CD14-positive monocyte (primary cell): ENCODE measurements at regions not wholly inside any gene's neighbourhood (a gene's known extent, or its start where the extent isn't known, plus 50 kb on each side); places are given as distances from the start of the nearest gene placed in this dataset.

ENCODE experiments used
- DNase-seq, 3 donors: peaks; one replicate each; pipeline ENCODE4 v3.0.0-alpha.2; 2011 to 2022
- H2AFZ ChIP-seq: 2 replicates; pipeline ENCODE4 v1.6.0; 2012; ENCODE audit warnings: mild to moderate bottlenecking, low read depth, low read length, inconsistent platforms; ENCODE audit not compliant: insufficient read depth, poor library complexity, severe bottlenecking
- H3K27ac ChIP-seq, 2 donors: 1 replicate in 1 of 2; 2 replicates in 1 of 2; pipeline ENCODE4 v1.5.1; 2012 to 2013; ENCODE audit warnings: low read length in 2 of 2, control low read depth in 1 of 2, inconsistent platforms in 1 of 2, low read depth in 1 of 2, mild to moderate bottlenecking in 1 of 2
- H3K27me3 ChIP-seq, 2 donors: one replicate each; pipeline versions ENCODE4 v1.6.0 to v1.6.1; 2011 to 2013; ENCODE audit warnings: low read length in 2 of 2; ENCODE audit not compliant: control insufficient read depth in 2 of 2, insufficient read depth in 2 of 2
- H3K36me3 ChIP-seq, 2 donors: replicated peaks in 1 of 2; 1 replicate in 1 of 2; 2 replicates in 1 of 2; pipeline versions ENCODE4 v1.5.1 to v1.6.1; 2012 to 2013; ENCODE audit warnings: low read length in 2 of 2, control low read depth in 1 of 2, inconsistent platforms in 1 of 2, mild to moderate bottlenecking in 1 of 2; ENCODE audit not compliant: insufficient read depth in 2 of 2, control insufficient read depth in 1 of 2
- H3K4me1 ChIP-seq, 2 donors: 1 replicate in 1 of 2; 2 replicates in 1 of 2; pipeline versions ENCODE4 v1.5.1 to v1.6.1; 2012 to 2013; ENCODE audit warnings: low read length in 2 of 2, control low read depth in 1 of 2, inconsistent platforms in 1 of 2, mild to moderate bottlenecking in 1 of 2, moderate library complexity in 1 of 2; ENCODE audit not compliant: insufficient read depth in 2 of 2, control insufficient read depth in 1 of 2
- H3K4me2 ChIP-seq: replicated peaks from 2 replicates; pipeline ENCODE3; 2012; ENCODE audit warnings: low read length, moderate library complexity, mild to moderate bottlenecking; ENCODE audit not compliant: poor library complexity, severe bottlenecking; ENCODE audit errors: extremely low read depth
- H3K4me3 ChIP-seq, 3 experiments: fragments of 200-600 bp in 1 of 3; sonication (generic) in 1 of 3; replicated peaks in 1 of 3; 1 replicate in 2 of 3; 2 replicates in 1 of 3; pipeline ENCODE4 v1.5.1; 2011 to 2013; ENCODE audit warnings: low read length in 3 of 3, mild to moderate bottlenecking in 3 of 3, control low read depth in 2 of 3, low read depth in 2 of 3, inconsistent platforms in 1 of 3, moderate library complexity in 1 of 3
- H3K79me2 ChIP-seq: 2 replicates; pipeline ENCODE4 v1.6.0; 2012; ENCODE audit warnings: mild to moderate bottlenecking, control low read depth, inconsistent platforms, low read length, moderate library complexity; ENCODE audit not compliant: insufficient read depth
- H3K9ac ChIP-seq: 2 replicates; pipeline ENCODE4 v1.6.0; 2017; ENCODE audit warnings: low read length, mild to moderate bottlenecking; ENCODE audit not compliant: insufficient read depth, poor library complexity, severe bottlenecking
- H3K9me3 ChIP-seq, 2 donors: replicated peaks in 1 of 2; 1 replicate in 1 of 2; 2 replicates in 1 of 2; pipeline versions ENCODE4 v1.5.1 to v1.6.1; 2012 to 2013; ENCODE audit warnings: low read length in 2 of 2, control low read depth in 1 of 2; ENCODE audit not compliant: control insufficient read depth in 1 of 2, insufficient read depth in 1 of 2
- H4K20me1 ChIP-seq: 2 replicates; pipeline ENCODE4 v1.6.0; 2012; ENCODE audit warnings: mild to moderate bottlenecking, low read length, control low read depth, moderate library complexity; ENCODE audit not compliant: insufficient read depth
- H3K27ac Mint-ChIP-seq, 7 donors: one replicate each; pipeline ENCODE4 v1.8.0; 2020; ENCODE audit warnings: mild to moderate bottlenecking in 7 of 7, mixed read lengths in 7 of 7, moderate library complexity in 6 of 7, inconsistent platforms in 2 of 7
- H3K27me3 Mint-ChIP-seq, 3 donors: one replicate each; pipeline ENCODE4 v1.8.0; 2021 to 2022; ENCODE audit warnings: low read depth in 3 of 3, mild to moderate bottlenecking in 3 of 3, mixed read lengths in 3 of 3, moderate library complexity in 3 of 3, inconsistent platforms in 1 of 3
- H3K36me3 Mint-ChIP-seq, 2 donors: one replicate each; pipeline ENCODE4 v1.8.0; 2020; ENCODE audit warnings: mixed read lengths in 2 of 2, inconsistent platforms in 1 of 2, mild to moderate bottlenecking in 1 of 2
- H3K4me1 Mint-ChIP-seq: one replicate; pipeline ENCODE4 v1.8.0; 2020; ENCODE audit warnings: mild to moderate bottlenecking, mixed read lengths
- H3K4me3 Mint-ChIP-seq, 2 donors: one replicate each; pipeline ENCODE4 v1.8.0; 2020; ENCODE audit warnings: mild to moderate bottlenecking in 2 of 2, mixed read lengths in 2 of 2, moderate library complexity in 1 of 2
- H3K9me3 Mint-ChIP-seq, 7 donors: one replicate each; pipeline ENCODE4 v1.8.0; 2020 to 2022; ENCODE audit warnings: mixed read lengths in 7 of 7, mild to moderate bottlenecking in 6 of 7, moderate library complexity in 6 of 7, inconsistent platforms in 2 of 7
- CTCF ChIP-seq: fragments of 200-600 bp; IDR thresholded peaks from one replicate; pipeline ENCODE4 v1.8.0; 2022; ENCODE audit warnings: antibody characterized with exemption, mild to moderate bottlenecking
- WGBS: methylation state at CpG from one replicate; pipeline ENCODE4 v1.1.5; 2013; ENCODE audit warnings: missing lambda C conversion rate; ENCODE audit not compliant: insufficient coverage; 5-methylcytosine and 5-hydroxymethylcytosine counted together
- intact Hi-C, 2 donors: fragments of 100-400 bp; cut with micrococcal nuclease; formaldehyde crosslinking; loops; one replicate each; pipeline versions ENCODE4 v1.15.0 to v1.15.1; 2023

DNA sequence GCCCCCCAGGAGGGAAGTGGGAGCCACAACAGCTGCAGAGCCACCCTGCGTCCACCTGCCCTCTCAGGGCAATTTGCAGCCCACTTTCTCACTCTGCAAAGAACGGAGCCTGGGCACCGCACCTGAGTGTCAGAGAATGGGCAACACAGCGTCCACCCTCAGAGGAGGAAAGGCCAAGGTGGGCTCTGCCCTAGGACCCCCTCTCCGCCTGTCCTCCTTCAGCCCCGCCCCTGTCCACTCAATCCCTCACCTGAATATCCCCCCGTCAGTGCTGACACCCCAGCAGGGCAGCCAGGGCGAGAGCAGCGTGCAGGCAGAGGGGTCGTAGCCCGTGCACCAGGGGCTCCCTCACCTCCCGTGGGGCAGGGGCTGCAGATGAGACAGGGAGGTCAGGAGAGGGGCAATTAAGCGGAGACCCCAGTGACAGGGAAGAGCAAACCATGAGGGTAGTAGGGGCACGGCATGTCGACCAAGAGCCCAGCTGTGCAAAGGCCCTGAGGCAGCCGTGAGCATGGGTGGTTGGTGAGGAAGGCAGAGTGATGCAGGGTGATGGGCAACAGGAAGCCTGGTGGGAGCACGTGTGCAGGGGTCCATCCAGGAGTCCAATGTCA, 140.3 kb downstream of the OLFM1 start:
- WGBS: 87% methylated on average over 14 of the region's 17 CpGs
- H4K20me1 ChIP-seq: no peaks in the 10 kb centered on the region
- TF ChIP-seq CTCF: no peak

GRCh38 chr9:135228345-135228982, 141.0 kb downstream of the OLFM1 start:
- WGBS: 87% methylated on average over 10 of the region's 18 CpGs
- H3K4me3 ChIP-seq: no peak overlapping the region
- no peaks in the 10 kb centered on the region for H3K9me3 Mint-ChIP-seq
- H3K9me3 ChIP-seq: peaks cover 12 to 16% of the 10 kb centered on the region in 2 donors
- no peak overlapping the region for H3K4me3 Mint-ChIP-seq
- H3K36me3 ChIP-seq: no peaks in the 10 kb centered on the region
- H3K79me2 ChIP-seq: no peaks in the 10 kb centered on the region
- H3K27ac ChIP-seq: no peak overlapping the region
- no peak for DNase-seq
- H3K4me1 Mint-ChIP-seq: no peaks in the 10 kb centered on the region
- intact Hi-C loops: no loop called here
- no peaks in the 10 kb centered on the region for H4K20me1 ChIP-seq
- H3K4me1 ChIP-seq: no peaks in the 10 kb centered on the region
- H3K4me2 ChIP-seq: no peak overlapping the region
- H3K27me3 Mint-ChIP-seq: peaks cover 2 to 15% (median 3%) of the 10 kb centered on the region in 3 donors
- no peak overlapping the region for H2AFZ ChIP-seq
- no peak for TF ChIP-seq CTCF
- H3K9ac ChIP-seq: no peak overlapping the region
- H3K36me3 Mint-ChIP-seq: no peaks in the 10 kb centered on the region
- H3K27ac Mint-ChIP-seq: no peak overlapping the region
- peaks cover 0 to 3% of the 10 kb centered on the region in 2 donors for H3K27me3 ChIP-seq

More for the DNA sequence above, 140.3 kb downstream of the OLFM1 start:
- no peak overlapping the region for H3K4me2 ChIP-seq
- no peak for DNase-seq
- H3K36me3 Mint-ChIP-seq: no peaks in the 10 kb centered on the region
- H2AFZ ChIP-seq: no peak overlapping the region
- intact Hi-C loops: no loop called here
- peaks cover 2 to 9% (median 3%) of the 10 kb centered on the region in 3 donors for H3K27me3 Mint-ChIP-seq
- no peak overlapping the region for H3K9ac ChIP-seq
- no peaks in the 10 kb centered on the region for H3K4me1 Mint-ChIP-seq
- H3K36me3 ChIP-seq: no peaks in the 10 kb centered on the region
- H3K9me3 ChIP-seq: peaks cover 12 to 16% of the 10 kb centered on the region in 2 donors
- no peaks in the 10 kb centered on the region for H3K4me1 ChIP-seq
- H3K9me3 Mint-ChIP-seq: peaks cover 0 to 1% (median 0%) of the 10 kb centered on the region in 7 donors
- H3K79me2 ChIP-seq: no peaks in the 10 kb centered on the region
- peaks cover 0 to 3% of the 10 kb centered on the region in 2 donors for H3K27me3 ChIP-seq
- H3K27ac ChIP-seq: no peak overlapping the region
- H3K4me3 Mint-ChIP-seq: no peak overlapping the region
- H3K4me3 ChIP-seq: no peak overlapping the region
- no peak overlapping the region for H3K27ac Mint-ChIP-seq
